ENCODE measurements at regions not wholly inside any gene's neighbourhood (a gene's known extent, or its start where the extent isn't known, plus 50 kb on each side); places are given as distances from the start of the nearest gene placed in this dataset.

GRCh38 chr2:214630402-214631045 lies 179.0 kb downstream of the BARD1 start:
- BruUV-seq (replicated peaks), result no TSS peak
- peak; percentile 79 for ATAC-seq (ENCODE audit: low read depth)
- no peak for TF ChIP-seq CHD1 (IDR thresholded peaks at IDR 0.05; ENCODE audit: low read depth, low read length)
- TF ChIP-seq BHLHE40 (IDR thresholded peaks at IDR 0.05; ENCODE audit: low read depth, low read length), result no peak; the same call in 1 of the 2 replicates
- TF ChIP-seq CTCF (conservative IDR thresholded peaks at IDR 0.05; ENCODE audit: low read depth, low read length), result no peak
- TF ChIP-seq CEBPB (IDR thresholded peaks at IDR 0.05; ENCODE audit: low read depth, low read length), result peak; percentile 70
- no peak for TF ChIP-seq MAZ (IDR thresholded peaks at IDR 0.05; ENCODE audit: borderline replicate concordance, low read depth, low read length)
- peak; percentile 55 for TF ChIP-seq MAFK (IDR thresholded peaks at IDR 0.05; ENCODE audit: low read depth, low read length)
- TF ChIP-seq MXI1 (IDR thresholded peaks at IDR 0.05; ENCODE audit: borderline replicate concordance, low read depth, low read length), result no peak
- TF ChIP-seq POLR2A (IDR thresholded peaks at IDR 0.05; ENCODE audit: low read depth, low read length), result no peak
- no peak for TF ChIP-seq NFE2L2 (IDR thresholded peaks at IDR 0.05; ENCODE audit: low read depth, low read length)
- no peak for TF ChIP-seq RCOR1 (IDR thresholded peaks at IDR 0.05; ENCODE audit: insufficient replicate concordance, low read length)
- no peak for TF ChIP-seq RAD21 (IDR thresholded peaks at IDR 0.05; ENCODE audit: low read length)
- no peak for TF ChIP-seq SMC3 (IDR thresholded peaks at IDR 0.05; ENCODE audit: low read depth, low read length)
- TF ChIP-seq USF2 (IDR thresholded peaks at IDR 0.05; ENCODE audit: low read depth, low read length), result no peak
- no peak for TF ChIP-seq ELK1 (IDR thresholded peaks at IDR 0.05; ENCODE audit: borderline replicate concordance, low read depth, low read length)
- 0 out of 2 replicates have a peak, but pooled peaks have one; percentile 21 for TF ChIP-seq FOS (IDR thresholded peaks at IDR 0.05; ENCODE audit: low read depth, low read length)
- no peak for TF ChIP-seq RFX5 (IDR thresholded peaks at IDR 0.05; ENCODE audit: low read depth, low read length)
- no peak overlapping the region for H4K8ac ChIP-seq (ENCODE audit: low read depth in 2 of 2, low read length in 2 of 2)
- H2BK20ac ChIP-seq (ENCODE audit: low read depth, low read length), result no peak overlapping the region
- no peak overlapping the region for H3K4me3 ChIP-seq (ENCODE audit: insufficient read depth, low read depth, low read length)
- no peak overlapping the region for H4K5ac ChIP-seq (ENCODE audit: low read depth, low read length)
- no peaks in the 10 kb centered on the region for H3K9me3 ChIP-seq (ENCODE audit: control insufficient read depth, insufficient read depth, low read length)
- H2AK9ac ChIP-seq (replicated peaks; ENCODE audit: low read depth, low read length, poor library complexity), result no peak overlapping the region
- POLR2A ChIA-PET (ENCODE audit: unreplicated experiment), result no interaction called here
- dilution Hi-C loops (cut with HindIII; ENCODE audit: low sequenced_read_pairs, unreplicated experiment) (no loop called here), intact Hi-C loops (cut with micrococcal nuclease) (no loop called here), in situ Hi-C loops (cut with MboI; ENCODE audit: low sequenced_read_pairs) (no loop called here)
- no peak overlapping the region for H3K18ac ChIP-seq (ENCODE audit: low read depth, low read length)
- CTCF ChIA-PET, result no interaction called here
- H4K20me1 ChIP-seq (ENCODE audit: insufficient read depth, low read length), result no peaks in the 10 kb centered on the region
- no peak overlapping the region for H2BK5ac ChIP-seq (ENCODE audit: low read depth, low read length, poor library complexity, severe bottlenecking)
- H3K4ac ChIP-seq (ENCODE audit: low read depth, low read length), result no peak overlapping the region
- no peak overlapping the region for H3K14ac ChIP-seq (replicated peaks; ENCODE audit: low read depth, low read length)
- no peak overlapping the region for H2BK15ac ChIP-seq (ENCODE audit: low read depth, low read length)
- H2AFZ ChIP-seq (replicated peaks; ENCODE audit: low read length, poor library complexity), result no peak overlapping the region
- peaks cover 2% of the 10 kb centered on the region; the same call in 1 of the 2 replicates for H3K4me1 ChIP-seq (ENCODE audit: control insufficient read depth, insufficient read depth, low read length)
- no CpG with 5 or more reads among the region's 3 CpGs for WGBS, 2 experiments (ENCODE audit: extremely low coverage in 2 of 2, insufficient read length in 1 of 2)
- H3K27me3 ChIP-seq (ENCODE audit: control insufficient read depth, insufficient read depth, low read length), result no peaks in the 10 kb centered on the region
- H3K9me1 ChIP-seq (ENCODE audit: insufficient read depth, low read length), result no peaks in the 10 kb centered on the region
- H3K56ac ChIP-seq (ENCODE audit: extremely low read depth, insufficient read depth, low read length), result no peak overlapping the region
- no peaks in the 10 kb centered on the region for H3K36me3 ChIP-seq (ENCODE audit: control insufficient read depth, insufficient read depth, low read length)
- H4K91ac ChIP-seq (ENCODE audit: insufficient read depth, low read depth, low read length), result no peak overlapping the region
- DNase-seq, result peak; percentile 79
- no peak overlapping the region for H3K4me2 ChIP-seq (ENCODE audit: low read depth, low read length)
- no peak overlapping the region for H3K23ac ChIP-seq (ENCODE audit: low read depth, low read length)
- H3K27ac ChIP-seq (ENCODE audit: insufficient read depth, low read length), result no peak overlapping the region
- no peak overlapping the region for H2AK5ac ChIP-seq (ENCODE audit: low read depth, low read length)
- no peak overlapping the region for H2BK120ac ChIP-seq (ENCODE audit: low read depth, low read length)
- H3K9ac ChIP-seq (ENCODE audit: low read depth, low read length), result no peak overlapping the region
- H3K79me1 ChIP-seq (ENCODE audit: low read depth in 1 of 2, low read length in 2 of 2), result no peaks in the 10 kb centered on the region

All from IMR-90 (cell line).